Endothelial cell of umbilical vein (primary cell): ENCODE measurements at regions not wholly inside any gene's neighbourhood (a gene's known extent, or its start where the extent isn't known, plus 50 kb on each side); places are given as distances from the start of the nearest gene placed in this dataset.

Experiments used
- BruUV-seq: library from RNA; stranded (reverse); fragments of 400-500 nt; replicated peaks from 2 replicates; lab custom pipeline; 2021; lab: Mats Ljungman, UMichigan
- CTCF ChIA-PET: fragments of 300-600, 350-600 bp; sonication (Branson Sonifier 250); formaldehyde crosslinking; loops from one replicate; lab custom pipeline; 2021; ENCODE audit warnings: antibody characterized with exemption, inconsistent platforms; lab: Charles Lee
- POLR2A ChIA-PET: fragments of 300-600, 350-600 bp; sonication (Branson Sonifier 250); formaldehyde crosslinking; loops from one replicate; lab custom pipeline; 2021; ENCODE audit warnings: antibody characterized with exemption, inconsistent platforms; lab: Charles Lee
- DNase-seq: peaks from one replicate; pipeline ENCODE4 v3.0.0-alpha.2; 2011; ENCODE audit warnings: low read depth, low spot score
- FAIRE-seq: peaks from 2 replicates; lab custom pipeline; 2011; peaks lifted over from hg19 to GRCh38; lab: Jason Lieb, UNC
- H2AFZ ChIP-seq: 2 replicates; pipeline ENCODE4 v1.6.0; 2012; ENCODE audit warnings: low read depth, low read length, control low read depth, inconsistent platforms
- H3K27ac ChIP-seq: 2 replicates; pipeline ENCODE4 v1.5.1; 2011; ENCODE audit warnings: low read depth, mild to moderate bottlenecking, control low read depth, low read length, moderate library complexity; ENCODE audit not compliant: insufficient read depth
- H3K27me3 ChIP-seq, 2 experiments: 2 replicates each; pipeline versions ENCODE4 v1.6.0 to v1.6.1; 2011; ENCODE audit warnings: low read length in 2 of 2, mixed read lengths in 1 of 2; ENCODE audit not compliant: control insufficient read depth in 2 of 2, insufficient read depth in 2 of 2
- H3K36me3 ChIP-seq, 2 experiments: 2 replicates in 1 of 2; 3 replicates in 1 of 2; pipeline ENCODE4 v1.5.1; 2011; ENCODE audit warnings: low read length in 2 of 2, mild to moderate bottlenecking in 1 of 2, moderate library complexity in 1 of 2; ENCODE audit not compliant: control insufficient read depth in 2 of 2, insufficient read depth in 2 of 2; ENCODE audit errors: extremely low read depth in 1 of 2
- H3K4me1 ChIP-seq: 3 replicates; pipeline ENCODE4 v1.5.1; 2011; ENCODE audit warnings: mild to moderate bottlenecking, low read length; ENCODE audit not compliant: control insufficient read depth, insufficient read depth; ENCODE audit errors: extremely low read depth
- H3K4me2 ChIP-seq: 2 replicates; pipeline ENCODE4 v1.6.1; 2011; ENCODE audit warnings: low read length, control low read depth, mixed read lengths; ENCODE audit not compliant: insufficient read depth
- H3K4me3 ChIP-seq, 3 experiments: fragments of 200-600 bp in 1 of 3; sonication (generic), shearing (Covaris generic) in 1 of 3; replicated peaks in 1 of 3; 2 replicates each; pipeline ENCODE4 v1.5.1; 2011 to 2016; ENCODE audit warnings: control low read depth in 3 of 3, low read length in 3 of 3, mild to moderate bottlenecking in 2 of 3, inconsistent platforms in 1 of 3, low read depth in 1 of 3, moderate library complexity in 1 of 3; ENCODE audit not compliant: insufficient read depth in 1 of 3
- H3K79me2 ChIP-seq: 2 replicates; pipeline ENCODE4 v1.6.0; 2012; ENCODE audit warnings: low read length, inconsistent platforms; ENCODE audit not compliant: control insufficient read depth, insufficient read depth
- H3K9ac ChIP-seq: replicated peaks from 2 replicates; pipeline ENCODE3; 2011; ENCODE audit warnings: low read length, control low read depth; ENCODE audit not compliant: insufficient read depth; ENCODE audit errors: extremely low read depth
- H3K9me1 ChIP-seq: replicated peaks from 3 replicates; pipeline ENCODE4 v1.6.0; 2011; ENCODE audit warnings: mild to moderate bottlenecking, low read length; ENCODE audit not compliant: control insufficient read depth, insufficient read depth; ENCODE audit errors: extremely low read depth
- H3K9me3 ChIP-seq: replicated peaks from 2 replicates; pipeline ENCODE4 v1.5.1; 2012; ENCODE audit warnings: low read length, inconsistent platforms; ENCODE audit not compliant: control insufficient read depth, insufficient read depth
- H4K20me1 ChIP-seq: replicated peaks from 2 replicates; pipeline ENCODE3; 2011; ENCODE audit warnings: mild to moderate bottlenecking, low read length; ENCODE audit not compliant: control insufficient read depth, insufficient read depth; ENCODE audit errors: extremely low read depth
- EZH2 ChIP-seq: IDR thresholded peaks from 2 replicates; pipeline ENCODE4 v1.6.1; 2012; ENCODE audit warnings: borderline replicate concordance, low read depth, mild to moderate bottlenecking, moderate library complexity, low read length, inconsistent platforms; ENCODE audit not compliant: severe bottlenecking
- FOS ChIP-seq: IDR thresholded peaks from 2 replicates; pipeline ENCODE4 v1.6.1; 2011; ENCODE audit warnings: mild to moderate bottlenecking, low read length, moderate library complexity, borderline replicate concordance; ENCODE audit not compliant: insufficient read depth
- GATA2 ChIP-seq: IDR thresholded peaks from 2 replicates; pipeline ENCODE4 v1.7.0; 2011; ENCODE audit warnings: low read depth, mild to moderate bottlenecking, moderate library complexity, mixed read lengths, low read length; ENCODE audit not compliant: insufficient read length, insufficient read depth
- JUN ChIP-seq: IDR thresholded peaks from 2 replicates; pipeline ENCODE4 v1.6.1; 2011; ENCODE audit warnings: borderline replicate concordance, low read depth; ENCODE audit not compliant: insufficient read length, insufficient read depth
- MAX ChIP-seq: IDR thresholded peaks from 2 replicates; pipeline ENCODE4 v1.6.1; 2011; ENCODE audit not compliant: insufficient read depth, insufficient read length
- MYC ChIP-seq: IDR thresholded peaks from one replicate; pipeline ENCODE4 v1.6.1; 2011; ENCODE audit warnings: mild to moderate bottlenecking, low read depth, low read length
- POLR2A ChIP-seq: IDR thresholded peaks from 2 replicates; pipeline ENCODE4 v1.6.1; 2012; ENCODE audit warnings: low read depth, mild to moderate bottlenecking, control low read depth, low read length
- POLR2AphosphoS5 ChIP-seq: IDR thresholded peaks from 2 replicates; pipeline ENCODE4 v1.6.1; 2012; ENCODE audit warnings: low read depth, mild to moderate bottlenecking, control low read depth, low read length, moderate library complexity; ENCODE audit not compliant: insufficient read depth
- dilution Hi-C: fragments of 300-500 bp; cut with MboI; formaldehyde crosslinking; loops from one replicate; pipeline ENCODE4 v1.15.0; 2019; ENCODE audit warnings: low sequenced_read_pairs; ENCODE audit not compliant: extremely low pct_ligation_motif_present
- intact Hi-C: fragments of 100-400 bp; cut with micrococcal nuclease; formaldehyde crosslinking; loops from one replicate; pipeline ENCODE4 v1.10.0; 2022
- TF ChIP-seq, protein P1 (sequence below), 2 donors: IDR thresholded peaks; 1 replicate in 1 of 2; 2 replicates in 1 of 2; pipeline ENCODE4 v1.5.1; 2011; ENCODE audit warnings: low read length in 2 of 2, mild to moderate bottlenecking in 2 of 2, moderate library complexity in 2 of 2, control low read depth in 1 of 2, inconsistent platforms in 1 of 2, low read depth in 1 of 2; ENCODE audit not compliant: insufficient read depth in 1 of 2; ENCODE audit errors: extremely low read depth in 1 of 2

DNA sequence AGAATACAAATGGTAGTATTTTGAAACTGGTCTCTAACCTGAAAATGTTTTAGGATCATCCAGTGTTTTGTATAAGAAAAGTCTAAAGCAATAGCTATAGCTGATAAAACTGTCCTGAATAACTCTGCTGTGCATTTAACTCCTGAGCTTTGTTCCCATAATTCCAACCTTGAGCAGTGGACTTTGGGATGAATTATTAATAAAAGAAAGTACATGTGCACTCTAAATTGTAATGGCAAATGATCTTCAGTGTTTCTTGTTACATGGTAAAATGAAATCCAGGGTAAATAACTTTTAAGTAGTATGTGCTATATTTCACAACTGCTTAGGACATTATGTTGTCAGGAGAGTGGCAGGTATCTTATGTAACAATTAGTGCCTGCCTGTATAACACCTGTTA lies 345.6 kb downstream of the SLC16A7 start:
- Histone ChIP-seq H3K9ac (no peak overlapping the region), H3K79me2 (no peaks in the 10 kb centered on the region), H2AFZ (no peak overlapping the region), H3K9me1 (no peaks in the 10 kb centered on the region), H3K4me3 (no peak overlapping the region), H3K9me3 (no peaks in the 10 kb centered on the region), H3K27me3 (no peaks in the 10 kb centered on the region), H3K4me1 (peaks cover 3% of the 10 kb centered on the region), H3K27ac (no peak overlapping the region), H4K20me1 (no peaks in the 10 kb centered on the region), H3K4me2 (no peak overlapping the region), H3K36me3 (no peaks in the 10 kb centered on the region)
- intact Hi-C loops (no loop called here), dilution Hi-C loops (no loop called here)
- no TSS peak for BruUV-seq
- ChIA-PET POLR2A (no interaction called here), CTCF (no interaction called here)
- DNase-seq (no peak), FAIRE-seq (no peak)
- TF ChIP-seq GATA2 = no peak
- no peak for TF ChIP-seq MYC
- TF ChIP-seq EZH2 = no peak
- TF ChIP-seq JUN = no peak
- TF ChIP-seq POLR2A = no peak
- no peak for TF ChIP-seq FOS
- TF ChIP-seq, protein P1, sequence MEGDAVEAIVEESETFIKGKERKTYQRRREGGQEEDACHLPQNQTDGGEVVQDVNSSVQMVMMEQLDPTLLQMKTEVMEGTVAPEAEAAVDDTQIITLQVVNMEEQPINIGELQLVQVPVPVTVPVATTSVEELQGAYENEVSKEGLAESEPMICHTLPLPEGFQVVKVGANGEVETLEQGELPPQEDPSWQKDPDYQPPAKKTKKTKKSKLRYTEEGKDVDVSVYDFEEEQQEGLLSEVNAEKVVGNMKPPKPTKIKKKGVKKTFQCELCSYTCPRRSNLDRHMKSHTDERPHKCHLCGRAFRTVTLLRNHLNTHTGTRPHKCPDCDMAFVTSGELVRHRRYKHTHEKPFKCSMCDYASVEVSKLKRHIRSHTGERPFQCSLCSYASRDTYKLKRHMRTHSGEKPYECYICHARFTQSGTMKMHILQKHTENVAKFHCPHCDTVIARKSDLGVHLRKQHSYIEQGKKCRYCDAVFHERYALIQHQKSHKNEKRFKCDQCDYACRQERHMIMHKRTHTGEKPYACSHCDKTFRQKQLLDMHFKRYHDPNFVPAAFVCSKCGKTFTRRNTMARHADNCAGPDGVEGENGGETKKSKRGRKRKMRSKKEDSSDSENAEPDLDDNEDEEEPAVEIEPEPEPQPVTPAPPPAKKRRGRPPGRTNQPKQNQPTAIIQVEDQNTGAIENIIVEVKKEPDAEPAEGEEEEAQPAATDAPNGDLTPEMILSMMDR (IDR thresholded peaks at IDR 0.05; ENCODE audit: extremely low read depth in 1 of 2, insufficient read depth in 1 of 2, low read depth in 1 of 2, low read length in 2 of 2) = no peak
- TF ChIP-seq MAX = no peak
- TF ChIP-seq POLR2AphosphoS5 = no peak
